ENCODE measurements at regions not wholly inside any gene's neighbourhood (a gene's known extent, or its start where the extent isn't known, plus 50 kb on each side); places are given as distances from the start of the nearest gene placed in this dataset.

DNA sequence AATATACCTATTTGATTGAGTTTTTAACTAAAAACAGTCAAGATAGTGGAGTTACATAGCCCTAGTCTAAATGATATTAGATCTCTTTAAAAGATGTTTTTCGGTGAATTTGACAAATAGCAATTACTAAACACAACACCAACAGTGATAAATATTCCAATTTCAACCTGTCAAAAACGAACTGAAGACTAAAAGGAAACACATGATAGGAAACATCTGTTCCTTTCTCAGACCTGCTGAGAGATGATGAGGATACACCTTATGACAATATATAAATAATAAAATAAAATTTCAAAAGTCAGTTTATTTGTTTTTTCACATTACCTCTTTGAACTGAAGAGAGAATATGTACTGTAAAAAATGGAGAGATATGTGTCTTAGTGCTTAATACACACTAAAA, 232.7 kb downstream of the RASSF9 start (continued):
- TF ChIP-seq, protein P1, sequence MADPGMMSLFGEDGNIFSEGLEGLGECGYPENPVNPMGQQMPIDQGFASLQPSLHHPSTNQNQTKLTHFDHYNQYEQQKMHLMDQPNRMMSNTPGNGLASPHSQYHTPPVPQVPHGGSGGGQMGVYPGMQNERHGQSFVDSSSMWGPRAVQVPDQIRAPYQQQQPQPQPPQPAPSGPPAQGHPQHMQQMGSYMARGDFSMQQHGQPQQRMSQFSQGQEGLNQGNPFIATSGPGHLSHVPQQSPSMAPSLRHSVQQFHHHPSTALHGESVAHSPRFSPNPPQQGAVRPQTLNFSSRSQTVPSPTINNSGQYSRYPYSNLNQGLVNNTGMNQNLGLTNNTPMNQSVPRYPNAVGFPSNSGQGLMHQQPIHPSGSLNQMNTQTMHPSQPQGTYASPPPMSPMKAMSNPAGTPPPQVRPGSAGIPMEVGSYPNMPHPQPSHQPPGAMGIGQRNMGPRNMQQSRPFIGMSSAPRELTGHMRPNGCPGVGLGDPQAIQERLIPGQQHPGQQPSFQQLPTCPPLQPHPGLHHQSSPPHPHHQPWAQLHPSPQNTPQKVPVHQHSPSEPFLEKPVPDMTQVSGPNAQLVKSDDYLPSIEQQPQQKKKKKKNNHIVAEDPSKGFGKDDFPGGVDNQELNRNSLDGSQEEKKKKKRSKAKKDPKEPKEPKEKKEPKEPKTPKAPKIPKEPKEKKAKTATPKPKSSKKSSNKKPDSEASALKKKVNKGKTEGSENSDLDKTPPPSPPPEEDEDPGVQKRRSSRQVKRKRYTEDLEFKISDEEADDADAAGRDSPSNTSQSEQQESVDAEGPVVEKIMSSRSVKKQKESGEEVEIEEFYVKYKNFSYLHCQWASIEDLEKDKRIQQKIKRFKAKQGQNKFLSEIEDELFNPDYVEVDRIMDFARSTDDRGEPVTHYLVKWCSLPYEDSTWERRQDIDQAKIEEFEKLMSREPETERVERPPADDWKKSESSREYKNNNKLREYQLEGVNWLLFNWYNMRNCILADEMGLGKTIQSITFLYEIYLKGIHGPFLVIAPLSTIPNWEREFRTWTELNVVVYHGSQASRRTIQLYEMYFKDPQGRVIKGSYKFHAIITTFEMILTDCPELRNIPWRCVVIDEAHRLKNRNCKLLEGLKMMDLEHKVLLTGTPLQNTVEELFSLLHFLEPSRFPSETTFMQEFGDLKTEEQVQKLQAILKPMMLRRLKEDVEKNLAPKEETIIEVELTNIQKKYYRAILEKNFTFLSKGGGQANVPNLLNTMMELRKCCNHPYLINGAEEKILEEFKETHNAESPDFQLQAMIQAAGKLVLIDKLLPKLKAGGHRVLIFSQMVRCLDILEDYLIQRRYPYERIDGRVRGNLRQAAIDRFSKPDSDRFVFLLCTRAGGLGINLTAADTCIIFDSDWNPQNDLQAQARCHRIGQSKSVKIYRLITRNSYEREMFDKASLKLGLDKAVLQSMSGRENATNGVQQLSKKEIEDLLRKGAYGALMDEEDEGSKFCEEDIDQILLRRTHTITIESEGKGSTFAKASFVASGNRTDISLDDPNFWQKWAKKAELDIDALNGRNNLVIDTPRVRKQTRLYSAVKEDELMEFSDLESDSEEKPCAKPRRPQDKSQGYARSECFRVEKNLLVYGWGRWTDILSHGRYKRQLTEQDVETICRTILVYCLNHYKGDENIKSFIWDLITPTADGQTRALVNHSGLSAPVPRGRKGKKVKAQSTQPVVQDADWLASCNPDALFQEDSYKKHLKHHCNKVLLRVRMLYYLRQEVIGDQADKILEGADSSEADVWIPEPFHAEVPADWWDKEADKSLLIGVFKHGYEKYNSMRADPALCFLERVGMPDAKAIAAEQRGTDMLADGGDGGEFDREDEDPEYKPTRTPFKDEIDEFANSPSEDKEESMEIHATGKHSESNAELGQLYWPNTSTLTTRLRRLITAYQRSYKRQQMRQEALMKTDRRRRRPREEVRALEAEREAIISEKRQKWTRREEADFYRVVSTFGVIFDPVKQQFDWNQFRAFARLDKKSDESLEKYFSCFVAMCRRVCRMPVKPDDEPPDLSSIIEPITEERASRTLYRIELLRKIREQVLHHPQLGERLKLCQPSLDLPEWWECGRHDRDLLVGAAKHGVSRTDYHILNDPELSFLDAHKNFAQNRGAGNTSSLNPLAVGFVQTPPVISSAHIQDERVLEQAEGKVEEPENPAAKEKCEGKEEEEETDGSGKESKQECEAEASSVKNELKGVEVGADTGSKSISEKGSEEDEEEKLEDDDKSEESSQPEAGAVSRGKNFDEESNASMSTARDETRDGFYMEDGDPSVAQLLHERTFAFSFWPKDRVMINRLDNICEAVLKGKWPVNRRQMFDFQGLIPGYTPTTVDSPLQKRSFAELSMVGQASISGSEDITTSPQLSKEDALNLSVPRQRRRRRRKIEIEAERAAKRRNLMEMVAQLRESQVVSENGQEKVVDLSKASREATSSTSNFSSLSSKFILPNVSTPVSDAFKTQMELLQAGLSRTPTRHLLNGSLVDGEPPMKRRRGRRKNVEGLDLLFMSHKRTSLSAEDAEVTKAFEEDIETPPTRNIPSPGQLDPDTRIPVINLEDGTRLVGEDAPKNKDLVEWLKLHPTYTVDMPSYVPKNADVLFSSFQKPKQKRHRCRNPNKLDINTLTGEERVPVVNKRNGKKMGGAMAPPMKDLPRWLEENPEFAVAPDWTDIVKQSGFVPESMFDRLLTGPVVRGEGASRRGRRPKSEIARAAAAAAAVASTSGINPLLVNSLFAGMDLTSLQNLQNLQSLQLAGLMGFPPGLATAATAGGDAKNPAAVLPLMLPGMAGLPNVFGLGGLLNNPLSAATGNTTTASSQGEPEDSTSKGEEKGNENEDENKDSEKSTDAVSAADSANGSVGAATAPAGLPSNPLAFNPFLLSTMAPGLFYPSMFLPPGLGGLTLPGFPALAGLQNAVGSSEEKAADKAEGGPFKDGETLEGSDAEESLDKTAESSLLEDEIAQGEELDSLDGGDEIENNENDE (IDR thresholded peaks at IDR 0.05; ENCODE audit: insufficient replicate concordance, low read length): no peak
- no peak for TF ChIP-seq NRF1 (IDR thresholded peaks at IDR 0.05; ENCODE audit: low read depth, low read length)
- no peak for TF ChIP-seq CTBP2 (IDR thresholded peaks at IDR 0.05; ENCODE audit: borderline replicate concordance, insufficient read depth, insufficient read length, low read length)
- TF ChIP-seq TAF7 (optimal IDR thresholded peaks at IDR 0.05; ENCODE audit: borderline replicate concordance, low read depth, low read length): no peak
- TF ChIP-seq YY1 (IDR thresholded peaks at IDR 0.05; ENCODE audit: low read depth, low read length): no peak
- TF ChIP-seq, protein P2, sequence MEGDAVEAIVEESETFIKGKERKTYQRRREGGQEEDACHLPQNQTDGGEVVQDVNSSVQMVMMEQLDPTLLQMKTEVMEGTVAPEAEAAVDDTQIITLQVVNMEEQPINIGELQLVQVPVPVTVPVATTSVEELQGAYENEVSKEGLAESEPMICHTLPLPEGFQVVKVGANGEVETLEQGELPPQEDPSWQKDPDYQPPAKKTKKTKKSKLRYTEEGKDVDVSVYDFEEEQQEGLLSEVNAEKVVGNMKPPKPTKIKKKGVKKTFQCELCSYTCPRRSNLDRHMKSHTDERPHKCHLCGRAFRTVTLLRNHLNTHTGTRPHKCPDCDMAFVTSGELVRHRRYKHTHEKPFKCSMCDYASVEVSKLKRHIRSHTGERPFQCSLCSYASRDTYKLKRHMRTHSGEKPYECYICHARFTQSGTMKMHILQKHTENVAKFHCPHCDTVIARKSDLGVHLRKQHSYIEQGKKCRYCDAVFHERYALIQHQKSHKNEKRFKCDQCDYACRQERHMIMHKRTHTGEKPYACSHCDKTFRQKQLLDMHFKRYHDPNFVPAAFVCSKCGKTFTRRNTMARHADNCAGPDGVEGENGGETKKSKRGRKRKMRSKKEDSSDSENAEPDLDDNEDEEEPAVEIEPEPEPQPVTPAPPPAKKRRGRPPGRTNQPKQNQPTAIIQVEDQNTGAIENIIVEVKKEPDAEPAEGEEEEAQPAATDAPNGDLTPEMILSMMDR (IDR thresholded peaks at IDR 0.05; ENCODE audit: control extremely low read depth in 1 of 3, insufficient read depth in 1 of 3, low read depth in 1 of 3, low read length in 3 of 3): no peak
- no peak for TF ChIP-seq KDM1A (IDR thresholded peaks at IDR 0.05; ENCODE audit: borderline replicate concordance, low read length)
- TF ChIP-seq FOSL1 (IDR thresholded peaks at IDR 0.05; ENCODE audit: insufficient read depth, low read depth, low read length): no peak
